HG02852 (cell line): ENCODE measurements at regions not wholly inside any gene's neighbourhood (a gene's known extent, or its start where the extent isn't known, plus 50 kb on each side); places are given as distances from the start of the nearest gene placed in this dataset.
A peak's percentile ranks its signal among the peaks of the same experiment; 100 is the strongest.

Source experiments
- ATAC-seq: cut with Tn5 transposase; IDR thresholded peaks from one replicate; pipeline ENCODE4 v1.9.1; 2021; ENCODE audit warnings: mild to moderate bottlenecking, moderate library complexity; ENCODE audit not compliant: unreplicated experiment

DNA sequence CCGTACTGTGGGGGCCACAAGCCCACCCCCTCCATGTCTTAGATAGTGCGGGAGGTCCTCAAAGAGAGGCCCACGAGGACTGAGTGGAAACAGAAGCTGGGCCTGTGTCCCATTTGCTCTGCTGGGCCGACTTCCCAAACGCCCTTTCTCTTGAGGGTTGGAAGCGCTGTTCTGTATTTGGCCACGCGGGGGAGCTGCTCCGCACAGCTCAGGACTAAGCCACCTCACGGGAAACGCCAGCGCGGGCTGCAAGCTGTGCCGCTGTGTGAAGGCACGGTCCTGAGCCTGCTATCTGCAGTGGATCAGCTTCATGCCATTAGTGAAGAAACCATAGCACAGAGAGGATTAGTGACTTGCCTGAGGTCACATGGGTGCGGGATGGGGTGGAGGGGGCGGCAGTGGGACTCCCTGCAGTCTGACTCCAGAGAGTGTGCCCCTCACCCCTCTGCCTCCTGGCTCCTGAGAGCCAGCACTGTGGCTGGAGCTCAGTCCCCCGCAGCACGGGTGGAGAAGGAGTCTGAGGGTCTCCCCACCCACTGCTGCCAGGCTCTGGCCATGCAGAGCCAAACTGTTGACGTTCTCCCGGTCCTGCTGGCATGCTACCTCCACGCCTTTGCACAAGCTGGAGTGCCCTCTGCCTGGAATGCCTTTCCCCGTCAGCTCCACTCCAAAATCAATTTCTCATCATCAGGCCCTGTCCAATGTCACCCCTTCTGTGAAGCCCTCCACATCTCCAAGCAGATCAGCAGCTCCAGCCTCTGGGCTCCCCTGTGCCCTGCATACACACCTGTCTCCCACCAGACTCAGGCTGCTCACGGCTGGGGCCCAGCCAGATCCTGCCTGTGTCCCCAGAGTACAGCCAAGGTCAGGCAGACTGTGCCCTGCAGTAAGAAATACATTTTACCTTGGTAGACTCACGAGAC lies 51.5 kb upstream of the LRRC32 start:
- ATAC-seq: peak; percentile 78

DNA sequence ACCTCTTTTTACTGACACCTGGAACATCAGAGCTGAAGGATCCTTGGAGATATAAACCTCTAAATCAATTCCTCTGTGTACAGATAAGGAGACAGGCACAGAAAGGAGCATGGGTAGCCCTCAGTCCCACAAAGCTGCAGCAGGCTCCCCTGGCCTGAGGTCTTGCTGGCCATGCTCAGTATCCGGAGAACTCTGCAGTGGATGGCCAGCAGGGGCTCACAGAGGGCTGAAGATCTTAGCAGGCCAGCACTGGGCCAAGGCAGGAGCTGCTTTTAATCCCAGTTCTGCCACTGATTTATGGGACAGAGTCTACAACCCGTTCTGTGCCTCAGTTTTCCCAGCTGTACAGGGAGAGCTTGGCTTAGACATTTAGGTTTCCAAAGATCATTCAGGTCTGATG lies 52.6 kb upstream of the LRRC32 start:
- no peak for ATAC-seq

- ATAC-seq: no peak
Observed at GRCh38 chr11:76723548-76723947, 53.0 kb upstream of the LRRC32 start.

GRCh38 chr11:76724171-76724768 lies 53.7 kb upstream of the LRRC32 start:
- no peak for ATAC-seq

GRCh38 chr11:76728227-76728626 lies 54.9 kb upstream of the TSKU start:
- ATAC-seq: no peak

DNA sequence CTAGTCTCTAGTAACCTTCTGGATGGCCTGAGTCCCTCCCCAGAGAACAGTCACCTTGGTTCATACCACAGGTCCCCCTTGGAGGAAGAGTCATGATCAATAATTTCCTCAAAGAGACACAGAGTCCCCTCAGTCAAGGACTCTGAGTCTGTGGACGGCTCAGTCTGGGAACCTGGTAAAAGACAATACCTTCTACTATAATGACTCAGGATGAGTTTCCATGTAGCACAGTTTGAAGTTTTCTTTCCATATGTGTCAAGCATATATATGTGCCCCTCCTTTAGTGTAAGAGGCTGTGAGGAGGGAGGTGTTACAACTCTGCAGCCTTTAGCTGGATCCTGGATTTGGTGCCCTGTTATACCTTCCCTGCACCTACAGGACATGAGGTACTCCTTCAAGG lies 54.4 kb upstream of the TSKU start:
- ATAC-seq: no peak

- ATAC-seq: no peak
Observed at GRCh38 chr11:76729214-76729613, 53.9 kb upstream of the TSKU start.

DNA sequence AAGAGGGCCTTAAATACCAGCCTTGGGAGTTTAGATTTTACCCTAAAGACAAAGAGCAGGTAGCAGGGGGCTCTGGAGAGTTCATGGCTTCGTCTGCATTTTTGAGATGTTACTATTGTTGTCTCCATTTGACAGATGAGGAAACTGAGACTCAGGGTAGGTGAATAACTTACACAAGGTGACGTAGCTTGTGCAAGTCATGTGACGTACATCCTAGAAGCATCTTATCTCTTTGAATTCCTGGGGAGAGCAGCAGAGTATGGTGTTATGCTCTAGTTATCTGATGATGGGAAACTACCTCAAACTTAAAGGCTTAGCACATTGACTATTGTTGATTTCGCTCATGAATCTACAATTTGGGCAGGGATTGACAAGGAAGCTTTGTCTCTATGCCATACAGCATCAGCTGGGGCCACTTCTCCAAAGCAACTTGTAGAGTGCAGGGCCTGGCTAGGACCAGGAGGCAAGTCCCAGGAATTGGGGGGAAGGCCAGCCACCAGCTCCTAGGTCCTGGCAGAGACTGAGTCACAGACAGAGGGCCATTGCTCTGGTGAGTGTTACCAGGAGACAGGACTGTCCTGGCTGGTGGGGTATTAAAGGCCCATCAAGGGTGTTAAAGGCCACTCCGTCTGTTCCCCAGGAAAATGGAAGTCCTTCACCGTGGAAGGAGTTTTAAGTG lies 52.1 kb upstream of the TSKU start:
- ATAC-seq: no peak

GRCh38 chr11:76732643-76733042 lies 50.5 kb upstream of the TSKU start:
- ATAC-seq: no peak
